KBM-7 (cell line): ENCODE measurements at regions not wholly inside any gene's neighbourhood (a gene's known extent, or its start where the extent isn't known, plus 50 kb on each side); places are given as distances from the start of the nearest gene placed in this dataset.
"Not testable (repeated sequence)": the region's sequence is repeated elsewhere in the genome, so short reads cannot be mapped to it uniquely, and the experiment has no call there.

Source experiments
- DNase-seq: peaks from one replicate; pipeline ENCODE4 v3.0.0-alpha.2; 2015
- in situ Hi-C: fragments of 300-500 bp; cut with MboI; formaldehyde crosslinking; loops from 2 replicates; pipeline ENCODE4 v1.14.3; 2020; ENCODE audit warnings: low sequenced_read_pairs, low pct_unique_long_range_greater_than_20kb, mixed read lengths

DNA sequence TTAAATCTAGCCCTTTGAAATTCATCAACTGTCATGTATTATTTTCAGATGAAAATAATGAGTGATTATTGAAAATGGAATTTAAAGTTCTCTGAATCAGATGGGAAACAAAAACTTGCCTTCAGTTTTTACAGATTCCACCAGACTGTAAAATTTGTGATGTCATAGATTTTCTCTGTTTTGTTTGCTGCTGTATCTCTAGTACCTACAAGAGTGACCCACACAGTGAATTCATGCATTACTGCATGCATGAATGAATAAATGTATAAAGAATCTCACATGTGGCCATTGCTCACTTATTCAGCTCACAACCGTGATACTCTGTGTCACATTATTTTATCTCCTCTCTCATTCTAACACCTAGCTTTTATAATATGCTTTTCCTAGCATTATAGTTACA is 532.2 kb upstream of the AGA start:
- in situ Hi-C loops: no loop called here
- no peak for DNase-seq

DNA sequence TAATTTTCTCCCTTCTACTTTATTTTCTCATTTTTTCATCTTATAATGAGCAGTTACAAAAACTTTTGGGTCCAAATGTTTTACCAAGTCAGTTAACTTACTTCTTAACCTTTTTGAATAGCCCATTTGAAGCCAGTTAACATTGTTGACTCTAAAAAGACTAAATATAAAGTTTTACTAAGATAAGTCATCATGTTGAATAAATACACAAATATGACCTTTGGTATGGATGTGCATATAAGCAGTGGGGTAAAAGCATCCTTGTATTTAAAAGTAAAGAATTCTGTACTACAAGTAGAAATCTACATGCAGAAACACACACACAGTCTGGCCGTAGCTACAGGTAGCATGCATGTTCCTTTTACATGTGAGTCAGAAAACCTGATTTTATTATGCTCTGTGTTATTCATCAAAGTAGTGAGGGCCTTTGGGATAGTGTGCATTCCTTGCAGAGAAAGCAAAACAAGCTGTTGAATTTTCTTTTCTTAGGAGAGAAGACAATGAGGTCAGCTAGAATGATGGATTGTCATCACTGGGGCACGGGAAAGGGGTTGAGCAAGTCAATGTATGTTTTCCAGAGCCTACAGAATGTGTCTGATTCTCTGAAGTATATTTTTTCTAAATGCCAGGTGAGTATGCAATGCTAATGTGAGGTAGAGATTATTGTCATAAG is 533.2 kb upstream of the AGA start:
- DNase-seq: no peak
- in situ Hi-C loops: no loop called here

DNA sequence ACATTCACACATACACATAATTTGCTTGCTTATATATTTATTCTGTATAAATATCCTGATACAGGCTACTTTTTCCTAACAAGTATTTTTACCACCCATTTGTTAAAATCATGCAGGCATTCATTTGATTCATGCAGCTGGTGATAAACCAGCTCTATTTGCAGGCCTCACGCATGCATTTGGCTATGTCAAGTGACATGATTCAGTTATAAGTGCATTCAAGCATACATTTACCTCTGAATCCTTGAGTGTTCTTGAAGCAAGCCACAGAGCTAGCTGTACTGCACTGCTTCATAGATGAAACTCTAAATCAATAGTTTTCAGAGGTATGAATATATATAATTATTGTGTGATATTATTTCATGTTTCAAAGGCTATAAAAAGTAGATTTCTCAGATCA is 544.0 kb upstream of the AGA start:
- no peak for DNase-seq
- in situ Hi-C loops: no loop called here

DNA sequence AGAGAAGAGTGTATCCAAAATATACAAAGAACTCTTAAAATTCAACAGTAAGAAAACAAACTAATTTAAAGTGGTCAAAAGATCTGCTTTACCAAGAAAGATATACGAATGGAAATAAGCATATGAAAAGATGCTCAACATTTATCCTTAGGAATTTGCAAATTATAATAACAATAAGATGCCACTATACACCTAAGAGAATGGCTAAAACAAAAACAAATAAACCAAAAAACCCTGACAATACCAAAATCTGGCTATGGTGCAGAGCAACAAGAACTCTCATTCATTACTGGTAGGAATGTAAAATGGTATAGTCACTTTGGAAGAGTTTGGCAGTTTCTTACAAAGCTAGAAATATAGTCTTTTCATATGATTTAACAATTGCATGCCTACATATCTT is 545.7 kb upstream of the AGA start:
- in situ Hi-C loops: no loop called here
- no peak for DNase-seq

DNA sequence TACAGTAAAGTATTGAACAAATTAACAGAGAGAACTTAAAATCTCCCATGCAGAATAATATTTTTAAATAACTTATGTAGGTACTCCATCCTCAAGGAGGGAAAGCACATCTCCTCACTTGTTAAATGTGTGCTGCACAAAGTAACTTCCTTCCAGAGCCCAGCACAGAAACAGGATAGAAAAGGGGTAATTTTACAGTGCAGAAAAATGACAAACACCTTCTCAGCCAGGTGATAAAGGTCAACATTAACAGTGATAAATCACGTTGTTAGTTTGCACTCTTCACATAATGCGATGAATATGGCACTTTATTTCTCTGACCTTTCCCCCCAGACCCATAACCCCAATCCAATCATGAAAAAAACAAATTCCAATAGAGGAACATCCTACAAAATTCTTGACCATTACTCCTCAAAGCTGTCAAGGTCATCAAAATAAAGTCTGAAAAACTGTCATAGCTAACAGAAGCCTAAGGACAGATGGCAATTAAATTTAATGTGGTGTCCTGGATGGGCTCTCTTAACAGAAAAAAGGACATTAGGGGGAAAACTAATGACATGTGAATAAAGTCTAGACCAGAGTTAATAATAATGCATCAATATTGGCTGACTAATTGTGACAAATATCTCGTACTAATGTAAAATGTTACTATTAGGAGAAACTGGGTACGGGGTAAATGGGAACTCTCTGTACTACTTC is 547.4 kb upstream of the AGA start:
- no peak for DNase-seq

DNA sequence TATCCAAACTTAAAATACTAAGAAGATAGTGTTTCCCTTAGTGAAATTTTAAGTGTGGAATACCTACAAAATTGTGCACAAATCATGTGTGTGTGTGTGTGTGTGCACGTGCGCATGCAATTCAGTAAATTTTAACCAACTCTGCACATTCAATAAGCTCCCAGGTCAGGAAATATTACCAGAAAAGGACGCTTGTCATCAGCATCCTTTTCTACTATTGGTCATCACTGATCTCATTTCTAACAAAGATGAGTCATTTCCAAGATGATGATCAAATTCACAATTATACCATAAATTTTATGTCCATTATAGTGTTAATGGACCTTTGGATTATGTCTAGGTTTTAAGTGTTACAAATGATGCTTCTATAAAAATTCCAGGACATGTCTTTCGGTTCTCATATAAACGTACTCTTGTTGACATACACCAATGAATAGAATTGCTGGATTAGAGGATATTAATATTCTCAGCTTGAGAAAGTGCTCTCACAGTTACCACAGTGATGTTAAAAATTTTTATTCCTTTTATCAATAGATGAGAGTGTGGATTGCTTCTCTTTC is 560.9 kb upstream of the AGA start:
- DNase-seq: no peak
- in situ Hi-C loops: no loop called here

More for the DNA sequence above, 547.4 kb upstream of the AGA start:
- in situ Hi-C loops: no loop called here

DNA sequence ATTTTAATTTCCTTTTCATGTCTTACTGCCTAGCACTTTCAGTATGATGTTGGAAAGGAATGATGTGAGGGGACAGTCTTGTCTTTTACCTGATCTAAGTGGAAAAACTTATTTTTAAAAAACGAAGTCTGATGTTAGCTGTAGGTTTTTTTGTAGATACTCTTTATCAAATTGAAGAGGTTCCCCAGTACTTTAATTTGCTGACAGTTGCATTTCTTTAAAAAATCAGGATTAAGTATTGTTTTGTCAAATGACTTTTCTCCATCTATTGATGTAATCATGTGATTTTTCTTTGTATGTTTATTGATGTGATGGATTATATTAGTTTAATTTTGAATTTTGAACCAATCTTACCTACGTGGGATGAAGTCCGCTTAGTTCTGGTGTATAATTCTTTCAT is 568.4 kb upstream of the AGA start:
- no peak for DNase-seq
- in situ Hi-C loops: no loop called here

DNA sequence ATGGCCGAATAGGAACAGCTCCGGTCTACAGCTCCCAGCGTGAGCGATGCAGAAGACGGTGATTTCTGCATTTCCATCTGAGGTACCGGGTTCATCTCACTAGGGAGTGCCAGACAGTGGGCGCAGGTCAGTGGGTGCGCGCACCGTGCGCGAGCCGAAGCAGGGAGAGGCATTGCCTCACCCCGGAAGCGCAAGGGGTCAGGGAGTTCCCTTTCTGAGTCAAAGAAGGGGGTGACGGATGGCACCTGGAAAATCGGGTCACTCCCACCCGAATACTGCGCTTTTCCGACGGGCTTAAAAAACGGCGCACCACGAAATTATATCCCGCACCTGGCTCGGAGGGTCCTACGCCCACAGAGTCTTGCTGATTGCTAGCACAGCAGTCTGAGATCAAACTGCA is 572.8 kb upstream of the AGA start:
- in situ Hi-C loops, DNase-seq: not testable (repeated sequence)

DNA sequence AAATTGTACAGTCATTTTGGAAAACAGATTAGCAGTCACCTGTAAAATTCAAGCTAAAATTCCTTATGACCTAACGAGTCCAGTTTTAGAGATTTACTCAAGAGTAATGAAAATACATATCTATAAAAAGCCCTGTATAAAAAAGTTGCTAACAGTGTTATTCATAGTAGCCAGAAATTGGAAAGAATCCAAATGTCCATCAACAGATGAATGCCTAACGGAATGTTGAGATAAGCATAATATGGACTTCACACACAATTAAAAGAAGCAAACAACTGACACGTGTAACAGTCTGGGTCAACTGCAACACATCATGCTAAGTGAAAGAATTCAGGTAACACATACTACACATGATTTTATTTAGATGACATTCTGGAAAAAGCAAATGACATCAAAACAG is 584.8 kb upstream of the AGA start:
- in situ Hi-C loops: no loop called here
- no peak for DNase-seq

DNA sequence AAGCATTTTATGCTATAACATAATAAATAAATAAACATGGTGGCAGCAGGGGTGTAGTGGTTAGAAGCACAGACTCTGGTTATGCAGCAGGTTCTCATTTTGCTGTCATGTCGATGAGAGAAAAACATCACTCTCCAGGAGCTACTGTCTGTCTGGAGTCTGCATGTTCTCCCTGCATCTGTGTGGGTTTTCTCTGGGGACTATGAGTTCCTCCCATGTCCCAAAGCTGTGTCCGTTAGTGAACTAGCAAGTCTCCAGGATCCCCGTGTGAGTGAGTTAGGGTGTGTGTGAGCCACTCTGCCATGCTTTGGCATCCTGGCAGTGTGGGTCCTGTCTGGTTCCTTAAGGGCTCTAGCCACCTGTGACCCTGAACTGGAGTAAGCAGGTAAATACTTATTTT is 585.6 kb upstream of the AGA start:
- DNase-seq: no peak
- in situ Hi-C loops: no loop called here

DNA sequence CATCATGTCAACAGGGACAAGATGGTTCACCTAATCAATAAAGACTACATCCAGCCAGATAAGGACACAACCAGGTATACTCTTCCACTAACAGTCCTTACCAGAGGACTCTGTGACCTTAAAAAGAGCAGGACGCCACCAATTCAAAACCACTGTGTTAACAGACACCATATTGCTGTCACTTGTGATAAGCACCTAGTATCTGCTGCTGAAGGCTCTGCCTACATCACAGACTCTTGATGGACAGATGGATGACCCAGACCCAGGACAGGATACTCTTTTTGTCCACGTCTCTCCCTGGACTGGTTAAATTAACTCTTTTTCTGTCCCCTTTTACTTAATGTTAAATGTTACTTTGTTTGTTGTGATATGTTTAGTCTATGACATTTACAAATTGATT is 586.2 kb upstream of the AGA start:
- DNase-seq: no peak
- in situ Hi-C loops: no loop called here

DNA sequence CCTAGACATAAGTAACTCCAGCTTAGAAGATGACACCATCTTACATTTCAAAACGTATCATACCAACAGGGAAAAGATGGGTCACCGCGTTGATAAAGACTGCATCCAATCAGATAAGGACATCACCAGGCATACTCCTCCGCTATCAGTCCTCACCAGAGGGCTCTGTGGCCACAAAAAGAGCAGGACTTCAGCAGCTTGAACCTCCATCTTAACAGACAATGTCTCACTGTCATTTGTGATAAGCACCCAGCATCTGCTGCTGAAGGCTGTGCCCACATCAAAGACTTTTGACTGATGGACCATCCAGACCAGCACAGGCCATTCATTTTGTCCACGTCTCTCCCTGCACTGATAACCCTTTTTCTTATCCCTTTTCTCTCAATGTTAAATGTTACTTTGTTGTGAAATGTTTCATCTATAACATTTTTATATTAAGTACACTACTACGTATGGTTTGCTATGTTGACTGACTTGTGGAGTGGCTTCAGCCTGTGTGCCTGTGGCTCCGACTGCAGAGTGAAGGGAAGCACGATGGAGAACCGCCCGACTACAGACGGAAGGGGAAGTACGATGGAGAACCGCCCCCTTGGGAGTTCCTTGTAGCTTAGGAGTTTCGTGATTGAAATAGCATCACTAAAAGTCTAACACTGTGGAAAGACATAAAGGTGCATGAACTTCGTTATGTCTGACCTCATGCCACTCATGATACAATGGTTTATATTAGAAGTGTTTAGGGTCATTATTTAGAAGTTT is 595.4 kb upstream of the AGA start:
- DNase-seq: peak; percentile 9
- in situ Hi-C loops: no loop called here

DNA sequence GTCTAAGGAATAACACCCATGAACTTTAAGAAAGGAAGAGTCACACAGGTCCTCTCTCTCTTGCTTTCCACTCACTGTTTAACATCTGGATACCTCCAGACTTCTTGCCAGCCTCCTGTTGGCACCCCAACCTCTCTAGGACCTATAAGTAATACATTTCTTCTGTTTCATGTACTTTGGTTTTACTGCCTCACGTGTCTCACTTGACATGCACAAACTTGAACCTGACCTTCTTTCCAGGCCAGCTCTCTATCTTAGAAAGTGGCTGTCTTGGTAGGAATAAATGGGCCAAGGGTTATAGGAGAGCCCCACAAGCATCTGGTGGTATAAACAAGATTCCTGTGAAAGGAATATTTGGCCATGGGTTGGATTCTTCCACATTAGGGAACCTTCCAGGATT is 614.8 kb upstream of the AGA start:
- in situ Hi-C loops: no loop called here
- no peak for DNase-seq

DNA sequence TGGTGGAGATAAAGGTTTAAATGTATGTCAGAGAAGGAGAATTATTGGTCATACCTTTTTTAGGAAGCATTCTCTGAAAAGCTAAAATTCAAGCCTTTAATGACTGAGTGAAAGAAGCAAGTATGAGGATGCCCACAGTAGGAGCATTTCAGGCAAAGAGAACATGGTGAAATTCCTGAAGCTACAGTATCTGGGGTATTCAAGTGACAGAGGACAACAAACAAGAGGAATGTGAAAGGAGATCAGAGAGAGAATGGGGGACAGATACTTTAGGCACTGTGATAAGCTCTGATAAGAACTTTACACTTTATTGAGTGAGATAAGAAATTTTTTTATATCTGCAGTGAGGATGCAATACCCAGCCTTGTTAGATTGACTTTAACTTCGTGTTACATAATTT is 621.3 kb upstream of the AGA start:
- in situ Hi-C loops: no loop called here
- DNase-seq: no peak

DNA sequence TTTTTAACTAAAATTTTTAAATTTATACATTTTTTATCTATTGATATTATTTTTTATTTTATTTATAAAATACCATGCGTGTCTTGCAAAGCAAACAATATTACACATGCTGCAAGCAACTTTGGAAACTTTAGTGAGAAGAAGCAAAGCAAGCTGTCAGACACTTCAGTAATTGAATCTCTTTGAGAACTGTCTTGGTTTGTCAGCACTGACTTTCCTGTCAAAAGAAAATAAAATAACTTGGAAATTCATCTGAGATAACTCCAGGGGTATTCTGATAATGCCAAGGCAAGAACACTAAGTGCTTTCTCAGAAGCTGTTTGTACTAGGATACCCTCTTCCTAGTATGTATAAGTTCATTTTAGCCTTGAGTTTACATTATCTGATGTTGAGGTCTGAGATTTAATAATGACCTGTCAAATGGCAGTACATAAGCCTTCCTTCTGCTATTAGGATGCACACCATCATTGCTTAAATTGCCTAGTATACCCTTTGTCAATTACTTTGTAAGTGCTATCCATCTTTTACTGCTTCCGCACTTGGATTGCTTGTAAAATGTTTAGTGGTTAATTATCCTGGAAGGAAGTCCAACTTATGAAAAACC is 624.2 kb upstream of the AGA start:
- in situ Hi-C loops: no loop called here

DNA sequence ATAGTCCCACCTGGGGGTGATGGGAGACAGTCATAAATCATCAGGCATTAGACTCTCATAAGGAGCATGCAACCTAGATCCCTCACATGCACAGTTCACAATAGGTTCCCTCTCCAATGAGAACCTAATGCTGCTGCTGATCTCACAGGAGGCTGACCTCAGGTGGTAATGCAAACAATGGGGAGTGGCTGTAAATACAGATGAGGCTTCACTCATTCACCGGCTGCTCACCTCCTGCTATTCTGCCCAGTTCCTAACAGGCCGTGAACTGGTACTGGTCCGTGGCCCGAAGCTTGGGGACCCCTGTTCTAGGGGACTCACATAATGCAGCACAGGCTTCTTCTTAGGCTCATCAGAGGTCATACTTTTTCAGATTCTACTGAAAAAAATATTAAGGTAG is 625.9 kb upstream of the AGA start:
- in situ Hi-C loops: no loop called here
- DNase-seq: no peak

More for the DNA sequence above, 624.2 kb upstream of the AGA start:
- DNase-seq: no peak

DNA sequence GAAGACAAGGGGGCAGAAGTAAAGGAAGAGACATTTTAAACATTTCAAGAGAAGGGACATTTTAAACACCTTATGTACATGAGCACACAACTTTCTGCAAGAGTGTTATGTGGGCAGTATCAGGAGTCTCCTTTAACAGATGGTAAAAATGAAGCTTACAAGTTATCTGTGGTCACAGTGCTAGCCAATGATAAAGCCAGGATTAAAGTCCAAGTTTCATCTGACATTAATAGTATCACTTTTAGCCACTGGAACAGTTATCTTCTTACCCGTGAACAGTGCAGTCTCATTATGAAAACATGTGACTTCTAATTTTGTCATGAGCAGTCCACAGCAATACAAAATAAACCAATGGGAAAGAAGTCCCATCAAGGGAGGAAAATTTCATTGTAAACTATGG is 627.9 kb upstream of the AGA start:
- in situ Hi-C loops: no loop called here
- no peak for DNase-seq

DNA sequence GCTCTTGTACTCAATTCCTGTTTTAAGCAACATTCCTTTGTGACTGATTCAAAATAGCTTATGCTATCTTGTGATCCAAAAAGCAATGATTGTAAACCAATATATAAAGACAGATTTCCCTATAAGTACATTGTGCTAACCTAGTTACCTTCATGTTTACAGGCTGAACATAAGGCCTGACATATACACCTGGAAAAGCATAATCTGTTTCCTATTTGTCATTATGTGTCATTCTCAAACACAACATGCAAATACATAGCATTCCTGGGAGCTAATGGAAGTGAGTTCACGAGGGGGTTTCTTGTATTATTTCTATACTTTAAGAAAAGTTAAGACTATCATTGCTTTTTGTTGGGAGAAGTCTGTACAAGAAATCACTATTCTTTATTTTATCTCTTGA is 638.1 kb upstream of the AGA start:
- in situ Hi-C loops: no loop called here
- DNase-seq: no peak

DNA sequence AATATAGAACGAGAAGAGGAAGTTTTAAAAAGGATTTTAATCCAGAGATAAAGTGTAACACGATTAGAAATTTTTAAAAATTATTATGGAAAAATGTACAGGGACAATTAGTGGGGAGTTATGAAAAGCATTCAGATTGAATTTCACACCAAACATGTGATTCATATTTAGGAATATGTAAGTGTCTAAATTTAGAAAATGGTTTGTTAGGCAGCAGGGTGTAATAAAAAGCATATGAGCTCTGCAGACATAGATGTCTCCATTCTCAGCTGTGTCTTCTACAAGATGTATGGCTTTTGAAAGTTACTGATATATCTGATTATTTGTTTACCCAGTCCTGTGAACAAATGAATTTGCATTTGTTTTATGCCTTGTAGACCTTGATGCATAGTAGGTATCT is 638.9 kb upstream of the AGA start:
- in situ Hi-C loops: no loop called here
- DNase-seq: no peak

DNA sequence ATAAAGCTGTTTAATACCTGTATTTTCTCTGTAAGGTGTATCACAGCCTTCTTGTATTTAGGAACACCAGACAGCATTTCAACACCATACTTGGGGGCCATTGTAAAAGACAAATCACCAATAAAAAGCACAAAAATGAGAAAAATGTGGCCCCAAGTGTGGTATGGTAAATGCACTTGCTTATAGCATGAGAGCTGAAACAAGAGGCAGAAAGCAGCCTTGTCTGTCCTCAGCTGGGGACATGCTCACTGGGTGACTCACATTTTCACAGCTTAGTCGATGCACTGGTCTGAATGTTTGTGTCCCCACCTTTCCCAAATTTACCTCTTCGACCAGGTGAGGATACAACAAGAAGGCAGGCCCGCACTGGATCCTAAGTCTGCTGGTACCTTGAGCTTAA is 639.7 kb upstream of the AGA start:
- no peak for DNase-seq
- in situ Hi-C loops: no loop called here
